Psoas muscle (tissue), 7 donors: ENCODE measurements at regions not wholly inside any gene's neighbourhood (a gene's known extent, or its start where the extent isn't known, plus 50 kb on each side); places are given as distances from the start of the nearest gene placed in this dataset.

Source experiments
- ATAC-seq, 4 donors: fragments of 200-7000 bp; cut with Tn5 transposase; one replicate each; pipeline ENCODE4 v1.9.1; 2020; ENCODE audit warnings: moderate library complexity in 3 of 4, mild to moderate bottlenecking in 2 of 4
- DNase-seq, 2 donors: peaks; one replicate each; pipeline ENCODE4 v3.0.0-alpha.2; 2020
- H3K27ac ChIP-seq: fragments of 200-600 bp; one replicate; pipeline ENCODE4 v1.8.0; 2022
- H3K27me3 ChIP-seq, 3 donors: fragments of 200-600 bp in 1 of 3; one replicate each; pipeline versions ENCODE4 v1.6.1 to v1.8.0; 2013 to 2022; ENCODE audit warnings: low read length in 2 of 3, mild to moderate bottlenecking in 2 of 3, moderate library complexity in 1 of 3; ENCODE audit not compliant: insufficient read depth in 3 of 3
- H3K36me3 ChIP-seq, 2 donors: fragments of 200-600 bp in 1 of 2; one replicate each; pipeline versions ENCODE4 v1.6.1 to v1.8.0; 2013 to 2022; ENCODE audit warnings: low read depth in 1 of 2, mild to moderate bottlenecking in 1 of 2, moderate library complexity in 1 of 2; ENCODE audit not compliant: insufficient read depth in 1 of 2
- H3K4me1 ChIP-seq: fragments of 200-600 bp; one replicate; pipeline ENCODE4 v1.8.0; 2022
- H3K4me3 ChIP-seq: fragments of 200-600 bp; one replicate; pipeline ENCODE4 v1.8.0; 2022; ENCODE audit warnings: mild to moderate bottlenecking
- H3K9me3 ChIP-seq: fragments of 200-600 bp; one replicate; pipeline ENCODE4 v1.8.0; 2022
- CTCF ChIP-seq: fragments of 200-600 bp; IDR thresholded peaks from one replicate; pipeline ENCODE4 v1.8.0; 2022; ENCODE audit warnings: antibody characterized with exemption
- WGBS, 3 donors: extraction: QIAGEN DNeasy Blood & Tissue Kit; methylation state at CpG; one replicate each; pipeline versions ENCODE4 v1.1.6 to v1.1.7; 2013; 5-methylcytosine and 5-hydroxymethylcytosine counted together
- intact Hi-C, 2 donors: fragments of 100-400 bp; cut with DNase I; formaldehyde crosslinking; loops; one replicate each; pipeline versions ENCODE4 v1.11.0 to v1.14.2; 2022
- donor health status: healthy with polysubstance abuse.
- donor health status: DM: no; HTN: no; CAD: no; lungs with moderate emphysema.
- donor health status: Bipolar disorder and iron deficiency.
- donor health status: healthy.
- donor health status: DM: yes; HTN: yes; CAD: no.
- donor health status: DM: no; HTN: no; CAD: no.
- donor health status: DM: yes; HTN: yes; CAD: no.

- ATAC-seq: no peak
- no peak for TF ChIP-seq CTCF
- Histone ChIP-seq H3K4me1 (no peaks in the 10 kb centered on the region), H3K4me3 (no peak overlapping the region), H3K9me3 (no peaks in the 10 kb centered on the region), H3K36me3 (no peaks in the 10 kb centered on the region), H3K27ac (no peak overlapping the region), H3K27me3 (no peaks in the 10 kb centered on the region)
- 91 to 95% (median 93%) methylated on average over 5 of the region's 5 CpGs for WGBS, 3 donors
- intact Hi-C loops: no loop called here
- DNase-seq: no peak
Observed at GRCh38 chr17:72408641-72409040, 287.8 kb downstream of the SOX9 start.

GRCh38 chr17:72409405-72410002 is 288.7 kb downstream of the SOX9 start:
- intact Hi-C loops: no loop called here
- no peak overlapping the region for H3K4me3 ChIP-seq
- WGBS, 3 donors: 69 to 78% (median 70%) methylated on average over 2 of the region's 2 CpGs
- ATAC-seq (peak in 2 of 4 donors; percentile 34 to 53), DNase-seq (no peak)
- TF ChIP-seq CTCF: no peak
- no peaks in the 10 kb centered on the region for H3K27me3 ChIP-seq
- H3K27ac ChIP-seq: no peak overlapping the region
- H3K36me3 ChIP-seq: no peaks in the 10 kb centered on the region
- no peaks in the 10 kb centered on the region for H3K9me3 ChIP-seq
- no peaks in the 10 kb centered on the region for H3K4me1 ChIP-seq

DNA sequence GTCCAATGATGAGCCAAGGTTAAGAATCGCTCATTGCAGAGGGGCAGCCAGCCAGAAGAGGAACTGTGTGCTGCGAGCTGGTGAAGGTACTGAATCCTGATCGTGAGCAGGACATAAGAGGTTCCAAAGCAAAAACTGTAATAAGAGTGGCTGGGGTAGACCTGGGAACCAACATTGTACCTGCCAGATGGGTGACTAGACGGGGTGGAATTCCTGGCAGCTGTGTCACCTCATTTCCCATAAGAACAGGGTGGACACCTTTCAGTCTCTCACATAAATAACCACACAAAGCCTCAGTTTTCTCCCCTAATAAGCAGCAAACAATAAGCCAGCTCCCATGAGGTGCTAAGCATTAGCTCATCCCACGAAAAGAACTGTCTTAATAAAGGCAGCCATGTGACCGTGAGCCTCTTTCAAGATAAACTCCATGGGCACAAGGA is 290.3 kb downstream of the SOX9 start:
- WGBS, 3 donors: 72 to 80% (median 73%) methylated on average over 6 of the region's 6 CpGs
- Histone ChIP-seq H3K27ac (no peak overlapping the region), H3K4me3 (no peak overlapping the region), H3K36me3 (no peaks in the 10 kb centered on the region), H3K4me1 (no peaks in the 10 kb centered on the region), H3K27me3 (no peaks in the 10 kb centered on the region), H3K9me3 (no peaks in the 10 kb centered on the region)
- no peak for ATAC-seq
- intact Hi-C loops: no loop called here
- no peak for DNase-seq
- no peak for TF ChIP-seq CTCF

GRCh38 chr17:72412650-72413076 is 291.8 kb downstream of the SOX9 start:
- intact Hi-C loops: no loop called here
- Histone ChIP-seq H3K4me3 (no peak overlapping the region), H3K27me3 (no peaks in the 10 kb centered on the region), H3K36me3 (no peaks in the 10 kb centered on the region), H3K4me1 (no peaks in the 10 kb centered on the region), H3K27ac (no peak overlapping the region), H3K9me3 (peaks cover 1% of the 10 kb centered on the region)
- peak in 1 of 4 donors; percentile 58 for ATAC-seq
- no peak for TF ChIP-seq CTCF
- DNase-seq: peak in 1 of 2 donors; percentile 68
- WGBS, 3 donors: 45 to 54% (median 52%) methylated on average over 5 of the region's 5 CpGs
